Right lung (tissue), 2 donors: ENCODE measurements at regions not wholly inside any gene's neighbourhood (a gene's known extent, or its start where the extent isn't known, plus 50 kb on each side); places are given as distances from the start of the nearest gene placed in this dataset.

ENCODE experiments used
- DNase-seq, 2 donors: peaks; one replicate each; pipeline ENCODE4 v3.0.0-alpha.2; 2013

- no peak for DNase-seq
Measured at GRCh38 chr2:224325941-224326340, 76.0 kb downstream of the FAM124B start.

GRCh38 chr2:224324604-224325003 lies 77.3 kb downstream of the FAM124B start:
- DNase-seq: no peak

GRCh38 chr2:224320660-224321059 lies 81.2 kb downstream of the FAM124B start:
- DNase-seq: no peak

GRCh38 chr2:224319750-224320149 lies 82.2 kb downstream of the FAM124B start:
- no peak for DNase-seq

GRCh38 chr2:224312741-224313140 lies 89.2 kb downstream of the FAM124B start:
- no peak for DNase-seq

DNA sequence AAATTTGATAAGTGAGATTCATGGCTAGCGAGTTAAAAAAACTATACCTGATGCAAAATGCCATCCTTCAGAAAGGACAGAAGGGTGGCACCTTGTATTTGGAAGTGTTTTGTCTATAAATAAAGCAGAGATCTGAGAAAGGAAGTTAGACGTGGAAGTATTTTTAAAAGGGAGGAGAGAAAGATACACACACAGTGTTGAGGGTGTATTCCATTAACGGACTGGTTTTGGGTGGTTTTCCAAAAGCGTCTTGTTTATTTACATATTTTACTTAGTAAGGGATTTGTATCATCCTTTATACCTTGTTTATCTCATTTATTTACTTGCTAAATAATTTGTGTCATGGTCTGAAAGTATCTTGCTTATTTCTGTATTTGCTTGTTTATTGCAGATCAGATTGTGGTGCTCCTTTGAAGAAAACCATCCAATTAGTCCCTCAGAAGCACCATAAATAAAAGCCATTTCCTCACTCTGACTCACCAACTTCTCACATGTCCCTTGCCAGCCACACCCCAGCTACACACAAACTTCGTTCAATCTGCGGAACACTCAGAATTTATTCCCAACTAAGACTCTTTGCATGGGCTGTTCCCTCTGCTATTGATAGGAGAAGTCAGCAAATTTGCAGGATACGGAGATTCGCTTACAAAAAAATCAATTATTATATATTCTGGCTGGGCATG lies 90.8 kb downstream of the FAM124B start:
- no peak for DNase-seq

- DNase-seq: no peak
Measured at GRCh38 chr2:224309176-224309575, 92.7 kb downstream of the FAM124B start.

DNA sequence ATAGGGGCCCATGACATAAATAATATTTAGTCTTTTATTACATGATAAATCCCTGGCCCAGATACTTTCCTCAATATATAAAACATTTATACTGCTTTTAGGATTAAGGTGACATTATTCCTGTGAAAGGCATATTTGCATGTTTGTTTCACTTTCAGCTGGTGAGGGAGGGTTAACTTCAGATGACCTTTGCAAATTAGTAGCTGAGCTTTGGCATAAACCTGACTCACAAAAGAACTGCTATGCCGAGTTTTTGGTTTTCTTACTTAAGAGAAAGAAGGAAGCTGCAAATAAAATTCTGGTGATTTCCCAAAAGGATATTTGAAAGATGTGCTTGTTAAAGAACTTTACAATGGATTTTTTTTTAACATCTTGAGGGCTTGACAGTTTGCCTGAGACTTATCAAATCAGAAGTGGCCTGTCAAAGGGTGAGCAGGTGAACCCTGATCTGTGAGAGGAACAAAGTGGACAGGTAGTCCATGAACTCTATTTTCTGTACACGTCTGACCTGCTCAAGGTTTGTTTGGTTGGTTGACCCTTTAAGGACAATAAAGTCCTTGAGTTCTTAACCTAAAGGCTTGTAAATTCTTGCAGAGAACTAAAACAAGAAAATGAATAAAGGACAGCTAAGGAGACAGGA lies 93.5 kb downstream of the FAM124B start:
- DNase-seq: no peak

DNA sequence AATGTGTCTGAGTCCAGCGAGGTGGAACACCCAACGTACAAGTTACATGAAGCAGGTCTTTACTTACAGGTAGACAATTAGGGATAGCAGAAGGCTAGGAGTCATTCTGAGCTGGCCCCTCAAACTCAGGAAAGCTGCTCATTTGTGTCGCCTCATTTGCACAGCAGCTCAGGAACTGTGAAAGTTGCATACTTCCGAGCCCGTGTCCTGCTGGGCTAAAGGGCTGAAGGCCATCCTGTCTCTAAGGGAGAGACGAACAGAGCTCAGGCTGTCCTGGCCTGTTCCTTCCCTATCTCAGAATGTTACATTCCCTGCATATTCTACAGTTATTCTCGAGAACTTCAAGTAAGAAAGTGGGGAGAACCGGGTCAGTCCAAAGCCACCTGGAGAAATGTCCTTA lies 99.0 kb downstream of the FAM124B start:
- no peak for DNase-seq

DNA sequence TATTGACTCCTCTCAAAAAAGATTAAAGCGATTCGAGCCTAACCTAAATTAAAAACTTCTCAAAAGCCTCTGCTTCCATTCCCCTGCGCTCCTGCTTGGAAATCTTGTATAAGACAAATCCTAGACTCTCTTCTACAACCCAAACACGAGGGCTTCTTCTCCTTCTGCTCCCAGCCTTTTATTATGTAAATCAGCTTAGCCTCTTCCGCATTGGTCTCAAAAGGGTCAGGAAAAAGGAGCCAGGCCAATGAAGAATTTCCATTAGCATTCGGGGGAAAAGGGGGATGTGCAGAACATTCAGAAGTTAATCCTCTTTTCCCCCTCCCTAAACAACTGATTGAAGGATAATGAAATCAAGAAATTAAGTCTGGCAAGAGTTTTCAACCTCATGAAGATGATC lies 107.9 kb downstream of the FAM124B start:
- DNase-seq: no peak

- no peak for DNase-seq
Measured at GRCh38 chr2:224287531-224287930, 114.4 kb downstream of the FAM124B start.

- DNase-seq: no peak
Measured at GRCh38 chr2:224286923-224287322, 115.0 kb downstream of the FAM124B start.

- DNase-seq: peak in 1 of 2 donors; percentile 47
Measured at GRCh38 chr2:224284134-224284946, 117.6 kb downstream of the FAM124B start.

- no peak for DNase-seq
Measured at GRCh38 chr2:224283466-224283965, 118.4 kb downstream of the FAM124B start.

- DNase-seq: no peak
Measured at GRCh38 chr2:224281374-224281773, 120.5 kb downstream of the FAM124B start.

GRCh38 chr2:224278531-224278930 lies 123.4 kb downstream of the FAM124B start:
- no peak for DNase-seq

- DNase-seq: no peak
Measured at GRCh38 chr2:224276251-224276650, 125.7 kb downstream of the FAM124B start.

DNA sequence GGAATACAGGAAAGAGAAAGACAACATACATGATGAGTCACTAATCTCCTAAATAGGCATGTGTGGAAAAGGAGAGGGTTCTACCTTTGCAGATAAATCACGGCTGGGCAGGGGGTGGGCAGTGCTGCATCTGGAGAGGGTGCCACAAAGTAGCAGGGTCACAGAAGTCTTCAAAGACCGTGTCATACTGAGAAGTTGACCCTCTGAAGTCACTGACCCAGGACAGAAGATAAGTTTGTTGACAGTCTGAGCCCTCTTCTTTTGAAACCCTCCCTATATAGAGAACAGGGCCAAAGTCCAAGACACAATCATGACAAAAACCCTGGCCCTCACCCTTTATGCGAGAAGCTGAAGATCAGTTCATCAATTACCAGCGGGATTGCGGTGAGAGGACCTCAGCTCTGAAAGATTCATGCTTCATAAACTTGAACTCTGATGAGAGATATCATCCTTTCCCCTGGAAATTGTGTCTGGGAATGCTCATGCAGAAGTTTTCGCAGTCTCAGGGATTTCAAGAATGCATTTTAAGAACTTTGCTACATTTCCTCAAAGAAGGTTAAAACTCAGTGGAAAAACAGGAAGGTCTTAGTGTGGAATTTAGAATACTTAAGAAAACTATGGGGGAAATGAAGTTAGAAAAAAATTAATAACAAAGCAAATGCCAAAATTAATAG lies 129.5 kb downstream of the FAM124B start:
- no peak for DNase-seq

- DNase-seq: no peak
Measured at GRCh38 chr2:224271617-224272236, 130.2 kb downstream of the FAM124B start.

DNA sequence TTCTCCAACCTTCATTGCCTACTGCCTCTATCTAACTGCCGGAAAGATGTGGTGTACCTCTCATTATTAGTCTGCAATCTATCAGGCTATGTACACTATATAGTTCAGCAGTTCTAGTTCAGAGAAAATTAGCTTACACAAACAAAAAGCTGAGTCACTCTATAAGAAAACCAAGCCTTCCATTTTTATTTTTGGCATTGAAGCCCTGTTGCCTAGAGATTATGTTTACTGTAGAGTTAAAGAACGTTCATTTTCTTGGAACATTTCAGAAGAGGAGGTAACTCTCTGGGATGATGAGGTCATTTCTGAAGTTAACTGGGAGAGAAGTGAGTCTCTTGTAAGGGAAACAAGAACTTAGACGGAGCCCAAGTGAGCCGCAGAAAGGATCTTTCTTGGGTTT lies 133.5 kb downstream of the FAM124B start:
- DNase-seq: peak; percentile 34 to 39

GRCh38 chr2:224264259-224264658 lies 137.6 kb downstream of the FAM124B start:
- DNase-seq: no peak
